OCI-LY3 (cell line): ENCODE measurements at regions not wholly inside any gene's neighbourhood (a gene's known extent, or its start where the extent isn't known, plus 50 kb on each side); places are given as distances from the start of the nearest gene placed in this dataset.

Experiments
- EZH2phosphoT487 ChIP-seq: fragments of 200-600 bp; shearing (Covaris generic); IDR thresholded peaks from 2 replicates; pipeline ENCODE4 v1.6.1; 2018; ENCODE audit warnings: antibody characterized with exemption, mixed run types, low read depth
- TF ChIP-seq, protein P1 (sequence below): fragments of 200-600, 300-600 bp; sonication (generic); IDR thresholded peaks from 2 replicates; pipeline ENCODE4 v1.5.1; 2014; ENCODE audit warnings: antibody characterized with exemption, low read length, low read depth

DNA sequence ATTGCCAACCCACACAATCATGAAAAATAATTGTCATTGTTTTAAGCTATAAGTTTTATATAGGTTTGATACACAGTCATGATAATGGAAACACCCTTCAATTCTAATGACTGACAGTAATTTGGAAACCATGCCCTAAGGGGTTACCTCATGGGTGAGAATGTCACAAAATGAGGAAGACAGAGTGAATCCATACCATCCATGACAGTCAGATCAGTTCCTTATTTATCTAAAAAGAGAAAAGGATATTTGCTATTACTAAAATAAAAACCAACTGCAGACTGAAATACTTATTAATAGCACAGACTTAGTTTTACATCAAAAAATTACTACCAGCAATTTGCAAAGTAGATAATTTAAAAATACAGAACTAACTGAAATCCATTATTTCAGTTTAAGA is 437.8 kb downstream of the UTRN start:
- TF ChIP-seq, protein P1, sequence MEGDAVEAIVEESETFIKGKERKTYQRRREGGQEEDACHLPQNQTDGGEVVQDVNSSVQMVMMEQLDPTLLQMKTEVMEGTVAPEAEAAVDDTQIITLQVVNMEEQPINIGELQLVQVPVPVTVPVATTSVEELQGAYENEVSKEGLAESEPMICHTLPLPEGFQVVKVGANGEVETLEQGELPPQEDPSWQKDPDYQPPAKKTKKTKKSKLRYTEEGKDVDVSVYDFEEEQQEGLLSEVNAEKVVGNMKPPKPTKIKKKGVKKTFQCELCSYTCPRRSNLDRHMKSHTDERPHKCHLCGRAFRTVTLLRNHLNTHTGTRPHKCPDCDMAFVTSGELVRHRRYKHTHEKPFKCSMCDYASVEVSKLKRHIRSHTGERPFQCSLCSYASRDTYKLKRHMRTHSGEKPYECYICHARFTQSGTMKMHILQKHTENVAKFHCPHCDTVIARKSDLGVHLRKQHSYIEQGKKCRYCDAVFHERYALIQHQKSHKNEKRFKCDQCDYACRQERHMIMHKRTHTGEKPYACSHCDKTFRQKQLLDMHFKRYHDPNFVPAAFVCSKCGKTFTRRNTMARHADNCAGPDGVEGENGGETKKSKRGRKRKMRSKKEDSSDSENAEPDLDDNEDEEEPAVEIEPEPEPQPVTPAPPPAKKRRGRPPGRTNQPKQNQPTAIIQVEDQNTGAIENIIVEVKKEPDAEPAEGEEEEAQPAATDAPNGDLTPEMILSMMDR: no peak
- no peak for TF ChIP-seq EZH2phosphoT487
